Left lobe of liver (tissue), 2 donors: ENCODE measurements at regions not wholly inside any gene's neighbourhood (a gene's known extent, or its start where the extent isn't known, plus 50 kb on each side); places are given as distances from the start of the nearest gene placed in this dataset.

Experiments used
- ATAC-seq: fragments of 200-7000 bp; cut with Tn5 transposase; one replicate; pipeline ENCODE4 v1.9.1; 2020; ENCODE audit warnings: mild to moderate bottlenecking, moderate library complexity
- DNase-seq: peaks from one replicate; pipeline ENCODE4 v3.0.0-alpha.2; 2020; ENCODE audit warnings: low spot score
- donor health status: DM: no; HTN: no; CAD: no; lungs with moderate emphysema.
- donor health status: DM: no; HTN: yes; CAD: no.

GRCh38 chr5:133667217-133667616 is 54.9 kb upstream of the FSTL4 start:
- DNase-seq = no peak
- ATAC-seq = no peak

GRCh38 chr5:133665571-133665970 is 53.2 kb upstream of the FSTL4 start:
- DNase-seq = no peak
- no peak for ATAC-seq

- no peak for ATAC-seq
- DNase-seq = no peak
These were observed 52.1 kb upstream of the FSTL4 start for GRCh38 chr5:133664422-133664821.

- DNase-seq = no peak
- no peak for ATAC-seq
These were observed 51.2 kb upstream of the FSTL4 start for GRCh38 chr5:133663397-133664054.

GRCh38 chr5:133662578-133662977 is 50.2 kb upstream of the FSTL4 start:
- ATAC-seq (no peak), DNase-seq (no peak)
